IMR-90 (cell line): ENCODE measurements at regions not wholly inside any gene's neighbourhood (a gene's known extent, or its start where the extent isn't known, plus 50 kb on each side); places are given as distances from the start of the nearest gene placed in this dataset.

Experiments
- ATAC-seq: fragments of 200-7000 bp; cut with Tn5 transposase; 2 replicates; pipeline ENCODE4 v1.9.1; 2020; ENCODE audit warnings: low read depth, mild to moderate bottlenecking, moderate library complexity
- BruUV-seq: library from RNA; stranded (reverse); fragments of 400-500 nt; replicated peaks from 2 replicates; lab custom pipeline; 2021; lab: Mats Ljungman, UMichigan
- CTCF ChIA-PET: fragments of 300-600 bp; formaldehyde crosslinking; extraction: SDS; loops from one replicate; lab custom pipeline; 2021; ENCODE audit warnings: antibody characterized with exemption; lab: Yijun Ruan, JAX
- POLR2A ChIA-PET: fragments of 300-600 bp; sonication (Branson Sonifier 250); formaldehyde crosslinking; loops from one replicate; lab custom pipeline; 2022; ENCODE audit warnings: antibody characterized with exemption; ENCODE audit not compliant: unreplicated experiment; lab: Charles Lee
- DNase-seq: peaks from one replicate; pipeline ENCODE4 v3.0.0; 2013
- H2AFZ ChIP-seq: replicated peaks from 2 replicates; pipeline ENCODE3; 2013; ENCODE audit warnings: low read length, mild to moderate bottlenecking; ENCODE audit not compliant: poor library complexity
- H2AK5ac ChIP-seq: 2 replicates; pipeline ENCODE4 v1.6.1; 2013; ENCODE audit warnings: low read depth, low read length, inconsistent platforms
- H2AK9ac ChIP-seq: replicated peaks from 2 replicates; pipeline ENCODE3; 2013; ENCODE audit warnings: mild to moderate bottlenecking, low read depth, low read length, moderate library complexity; ENCODE audit not compliant: poor library complexity
- H2BK120ac ChIP-seq: 2 replicates; pipeline ENCODE4 v1.6.1; 2013; ENCODE audit warnings: low read depth, low read length, inconsistent platforms
- H2BK15ac ChIP-seq: 3 replicates; pipeline ENCODE4 v1.6.1; 2013; ENCODE audit warnings: low read depth, low read length, inconsistent platforms
- H2BK20ac ChIP-seq: 2 replicates; pipeline ENCODE4 v1.6.1; 2013; ENCODE audit warnings: low read depth, mild to moderate bottlenecking, inconsistent platforms, low read length, moderate library complexity
- H2BK5ac ChIP-seq: 2 replicates; pipeline ENCODE4 v1.6.1; 2013; ENCODE audit warnings: mild to moderate bottlenecking, low read depth, low read length, inconsistent platforms; ENCODE audit not compliant: poor library complexity, severe bottlenecking
- H3K14ac ChIP-seq: replicated peaks from 2 replicates; pipeline ENCODE4 v1.6.1; 2013; ENCODE audit warnings: low read depth, low read length, inconsistent platforms
- H3K18ac ChIP-seq: 2 replicates; pipeline ENCODE4 v1.6.1; 2013; ENCODE audit warnings: low read depth, low read length, control low read depth
- H3K23ac ChIP-seq: 2 replicates; pipeline ENCODE4 v1.6.1; 2013; ENCODE audit warnings: low read depth, low read length, inconsistent platforms
- H3K27ac ChIP-seq: 2 replicates; pipeline ENCODE4 v1.5.1; 2013; ENCODE audit warnings: mild to moderate bottlenecking, control low read depth, low read length; ENCODE audit not compliant: insufficient read depth
- H3K27me3 ChIP-seq: 2 replicates; pipeline ENCODE4 v1.6.1; 2013; ENCODE audit warnings: low read length; ENCODE audit not compliant: control insufficient read depth, insufficient read depth
- H3K36me3 ChIP-seq: 2 replicates; pipeline ENCODE4 v1.6.1; 2013; ENCODE audit warnings: low read length, mixed read lengths; ENCODE audit not compliant: control insufficient read depth, insufficient read depth
- H3K4ac ChIP-seq: 2 replicates; pipeline ENCODE4 v1.6.1; 2013; ENCODE audit warnings: low read depth, low read length, inconsistent platforms
- H3K4me1 ChIP-seq: 2 replicates; pipeline ENCODE4 v1.6.1; 2013; ENCODE audit warnings: low read length, mixed read lengths; ENCODE audit not compliant: control insufficient read depth, insufficient read depth
- H3K4me2 ChIP-seq: 2 replicates; pipeline ENCODE4 v1.6.1; 2013; ENCODE audit warnings: low read depth, mild to moderate bottlenecking, control low read depth, low read length, moderate library complexity
- H3K4me3 ChIP-seq: 2 replicates; pipeline ENCODE4 v1.5.1; 2013; ENCODE audit warnings: low read depth, mild to moderate bottlenecking, control low read depth, low read length, moderate library complexity; ENCODE audit not compliant: insufficient read depth
- H3K56ac ChIP-seq: 2 replicates; pipeline ENCODE4 v1.6.1; 2013; ENCODE audit warnings: low read length, inconsistent platforms; ENCODE audit not compliant: insufficient read depth; ENCODE audit errors: extremely low read depth
- H3K79me1 ChIP-seq, 2 experiments: 2 replicates each; pipeline ENCODE4 v1.6.1; 2013; ENCODE audit warnings: low read length in 2 of 2, inconsistent platforms in 1 of 2, low read depth in 1 of 2
- H3K9ac ChIP-seq: 2 replicates; pipeline ENCODE4 v1.6.1; 2013; ENCODE audit warnings: low read depth, low read length, control low read depth
- H3K9me1 ChIP-seq: 2 replicates; pipeline ENCODE4 v1.6.1; 2013; ENCODE audit warnings: low read length, inconsistent platforms; ENCODE audit not compliant: insufficient read depth
- H3K9me3 ChIP-seq: 2 replicates; pipeline ENCODE4 v1.6.1; 2013; ENCODE audit warnings: low read length; ENCODE audit not compliant: control insufficient read depth, insufficient read depth
- H4K20me1 ChIP-seq: 2 replicates; pipeline ENCODE4 v1.6.1; 2013; ENCODE audit warnings: low read length, inconsistent platforms; ENCODE audit not compliant: insufficient read depth
- H4K5ac ChIP-seq: 2 replicates; pipeline ENCODE4 v1.6.1; 2013; ENCODE audit warnings: mild to moderate bottlenecking, low read depth, low read length, control low read depth
- H4K8ac ChIP-seq, 2 experiments: 2 replicates each; pipeline ENCODE4 v1.6.1; 2013; ENCODE audit warnings: low read depth in 2 of 2, low read length in 2 of 2, control low read depth in 1 of 2, inconsistent platforms in 1 of 2
- H4K91ac ChIP-seq: 2 replicates; pipeline ENCODE4 v1.6.1; 2013; ENCODE audit warnings: low read depth, low read length, inconsistent platforms; ENCODE audit not compliant: insufficient read depth
- BHLHE40 ChIP-seq: fragments of 150-350 bp; IDR thresholded peaks from 2 replicates; pipeline ENCODE4 v1.6.1; 2016; ENCODE audit warnings: mild to moderate bottlenecking, low read depth, low read length
- CEBPB ChIP-seq: IDR thresholded peaks from 2 replicates; pipeline ENCODE4 v1.6.1; 2012; ENCODE audit warnings: low read depth, low read length, improper control_type of control experiment
- CHD1 ChIP-seq: IDR thresholded peaks from 2 replicates; pipeline ENCODE4 v1.6.1; 2012; ENCODE audit warnings: low read depth, low read length, improper control_type of control experiment
- ELK1 ChIP-seq: fragments of 150-350 bp; IDR thresholded peaks from 2 replicates; pipeline ENCODE4 v1.6.1; 2016; ENCODE audit warnings: low read depth, mild to moderate bottlenecking, low read length, moderate library complexity, borderline replicate concordance
- FOS ChIP-seq: fragments of 150-350 bp; IDR thresholded peaks from 2 replicates; pipeline ENCODE4 v1.6.1; 2016; ENCODE audit warnings: low read depth, low read length
- MAFK ChIP-seq: IDR thresholded peaks from 2 replicates; pipeline ENCODE4 v1.6.1; 2012; ENCODE audit warnings: low read depth, low read length, improper control_type of control experiment
- MAZ ChIP-seq: IDR thresholded peaks from 2 replicates; pipeline ENCODE4 v1.6.1; 2012; ENCODE audit warnings: low read depth, mild to moderate bottlenecking, low read length, improper control_type of control experiment, moderate library complexity, borderline replicate concordance
- MXI1 ChIP-seq: IDR thresholded peaks from 2 replicates; pipeline ENCODE4 v1.6.1; 2012; ENCODE audit warnings: low read depth, mild to moderate bottlenecking, low read length, moderate library complexity, borderline replicate concordance
- NFE2L2 ChIP-seq: fragments of 150-350 bp; IDR thresholded peaks from 2 replicates; pipeline ENCODE4 v1.6.1; 2016; ENCODE audit warnings: low read depth, mild to moderate bottlenecking, low read length
- POLR2A ChIP-seq: IDR thresholded peaks from 2 replicates; pipeline ENCODE4 v1.6.1; 2012; ENCODE audit warnings: mild to moderate bottlenecking, low read depth, low read length
- RAD21 ChIP-seq: IDR thresholded peaks from 2 replicates; pipeline ENCODE4 v1.6.1; 2012; ENCODE audit warnings: low read length, improper control_type of control experiment
- RCOR1 ChIP-seq: IDR thresholded peaks from 2 replicates; pipeline ENCODE4 v1.6.1; 2012; ENCODE audit warnings: mild to moderate bottlenecking, low read length, improper control_type of control experiment; ENCODE audit not compliant: insufficient replicate concordance
- RFX5 ChIP-seq: IDR thresholded peaks from 2 replicates; pipeline ENCODE4 v1.8.0; 2012; ENCODE audit warnings: low read depth, mild to moderate bottlenecking, low read length, moderate library complexity
- SMC3 ChIP-seq: fragments of 150-350 bp; IDR thresholded peaks from 2 replicates; pipeline ENCODE4 v1.6.1; 2016; ENCODE audit warnings: low read depth, mild to moderate bottlenecking, antibody characterized with exemption, low read length, moderate library complexity
- USF2 ChIP-seq: fragments of 150-350 bp; IDR thresholded peaks from 2 replicates; pipeline ENCODE4 v1.6.1; 2017; ENCODE audit warnings: mild to moderate bottlenecking, antibody characterized with exemption, low read length, low read depth
- WGBS, 2 experiments: methylation state at CpG; one replicate each; pipeline versions ENCODE4 v1.1.5 to v1.1.7; 2013; ENCODE audit warnings: missing lambda C conversion rate in 2 of 2; ENCODE audit not compliant: insufficient read length in 1 of 2; ENCODE audit errors: extremely low coverage in 2 of 2; 5-methylcytosine and 5-hydroxymethylcytosine counted together
- dilution Hi-C: fragments of 300-500 bp; cut with HindIII; formaldehyde crosslinking; loops from one replicate; pipeline ENCODE4 v1.14.3; 2018; ENCODE audit warnings: low sequenced_read_pairs; ENCODE audit not compliant: unreplicated experiment
- in situ Hi-C: fragments of 300-500 bp; cut with MboI; formaldehyde crosslinking; loops from 3 replicates; pipeline ENCODE4 v1.14.3; 2019; ENCODE audit warnings: low sequenced_read_pairs, inconsistent platforms, mixed read lengths
- intact Hi-C: fragments of 100-400 bp; cut with micrococcal nuclease; formaldehyde crosslinking; loops from 2 replicates; pipeline ENCODE4 v1.10.0; 2022
- TF ChIP-seq, protein P1 (sequence below): conservative IDR thresholded peaks from 2 replicates; pipeline ENCODE4 v1.5.1; 2012; ENCODE audit warnings: mild to moderate bottlenecking, low read depth, low read length, improper control_type of control experiment

DNA sequence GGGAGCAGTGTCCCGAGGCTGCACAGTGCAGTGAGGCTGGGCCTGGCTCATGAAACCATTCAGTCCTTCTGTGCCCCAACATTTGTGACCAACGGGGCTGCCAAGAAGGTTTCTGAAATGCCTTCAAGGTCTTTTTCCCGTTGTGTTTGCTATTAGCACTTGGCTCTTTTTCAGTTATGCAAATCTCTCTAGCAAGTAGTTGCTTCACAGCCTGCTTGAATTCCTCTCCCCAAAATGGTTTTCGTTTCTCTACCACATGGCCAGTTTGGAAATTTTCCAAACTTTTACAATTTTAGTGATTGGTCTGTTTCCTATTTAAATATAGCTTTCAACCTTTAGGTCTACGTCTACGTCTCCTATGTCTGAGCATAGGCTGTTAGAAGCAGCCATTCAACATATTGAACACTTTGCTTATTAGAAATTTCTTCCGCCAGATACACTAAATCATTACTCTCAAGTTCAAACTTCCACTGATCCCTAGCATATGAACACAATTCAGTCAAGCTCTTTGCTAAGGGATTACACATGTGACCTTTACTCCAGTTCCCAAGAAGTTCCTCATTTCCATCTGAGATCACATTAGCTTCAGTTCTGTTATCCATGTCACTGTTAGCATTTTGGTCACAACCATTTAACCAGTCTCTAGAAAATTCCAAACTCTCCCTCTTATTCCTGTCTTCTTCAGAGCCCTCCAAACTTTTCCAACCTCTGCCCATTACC, 901.8 kb downstream of the GLUD2 start:
- no peaks in the 10 kb centered on the region for H3K27me3 ChIP-seq
- H4K20me1 ChIP-seq = no peaks in the 10 kb centered on the region
- no peak overlapping the region for H3K56ac ChIP-seq
- H2BK15ac ChIP-seq = no peak overlapping the region
- no TSS peak for BruUV-seq
- ATAC-seq = no peak
- H2AK5ac ChIP-seq = no peak overlapping the region
- in situ Hi-C loops = no loop called here
- no peaks in the 10 kb centered on the region for H3K4me1 ChIP-seq
- no peak overlapping the region for H3K4me2 ChIP-seq
- WGBS, 2 experiments = 40% methylated on average over 4 of the region's 7 CpGs; no CpG with 5 or more reads in 1 of the 2 experiments
- intact Hi-C loops = no loop called here
- no peak overlapping the region for H2BK120ac ChIP-seq
- no peak overlapping the region for H2AK9ac ChIP-seq
- H3K18ac ChIP-seq = no peak overlapping the region
- no peak overlapping the region for H4K5ac ChIP-seq
- POLR2A ChIA-PET = no interaction called here
- H3K14ac ChIP-seq = no peak overlapping the region
- H3K9me1 ChIP-seq = no peaks in the 10 kb centered on the region
- no peak overlapping the region for H3K4ac ChIP-seq
- no peaks in the 10 kb centered on the region for H3K9me3 ChIP-seq
- no peak overlapping the region for H4K8ac ChIP-seq
- H3K9ac ChIP-seq = no peak overlapping the region
- H2BK5ac ChIP-seq = no peak overlapping the region
- no peak overlapping the region for H2BK20ac ChIP-seq
- DNase-seq = no peak
- H2AFZ ChIP-seq = no peak overlapping the region
- TF ChIP-seq RCOR1 (no peak), FOS (no peak), RAD21 (no peak), MXI1 (no peak), ELK1 (no peak), CHD1 (no peak), USF2 (no peak), POLR2A (no peak), NFE2L2 (no peak), MAZ (no peak), SMC3 (no peak), CEBPB (no peak), RFX5 (no peak), MAFK (no peak), BHLHE40 (no peak)
- TF ChIP-seq, protein P1, sequence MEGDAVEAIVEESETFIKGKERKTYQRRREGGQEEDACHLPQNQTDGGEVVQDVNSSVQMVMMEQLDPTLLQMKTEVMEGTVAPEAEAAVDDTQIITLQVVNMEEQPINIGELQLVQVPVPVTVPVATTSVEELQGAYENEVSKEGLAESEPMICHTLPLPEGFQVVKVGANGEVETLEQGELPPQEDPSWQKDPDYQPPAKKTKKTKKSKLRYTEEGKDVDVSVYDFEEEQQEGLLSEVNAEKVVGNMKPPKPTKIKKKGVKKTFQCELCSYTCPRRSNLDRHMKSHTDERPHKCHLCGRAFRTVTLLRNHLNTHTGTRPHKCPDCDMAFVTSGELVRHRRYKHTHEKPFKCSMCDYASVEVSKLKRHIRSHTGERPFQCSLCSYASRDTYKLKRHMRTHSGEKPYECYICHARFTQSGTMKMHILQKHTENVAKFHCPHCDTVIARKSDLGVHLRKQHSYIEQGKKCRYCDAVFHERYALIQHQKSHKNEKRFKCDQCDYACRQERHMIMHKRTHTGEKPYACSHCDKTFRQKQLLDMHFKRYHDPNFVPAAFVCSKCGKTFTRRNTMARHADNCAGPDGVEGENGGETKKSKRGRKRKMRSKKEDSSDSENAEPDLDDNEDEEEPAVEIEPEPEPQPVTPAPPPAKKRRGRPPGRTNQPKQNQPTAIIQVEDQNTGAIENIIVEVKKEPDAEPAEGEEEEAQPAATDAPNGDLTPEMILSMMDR = no peak
- dilution Hi-C loops = no loop called here
- CTCF ChIA-PET = no interaction called here
- H3K36me3 ChIP-seq = no peaks in the 10 kb centered on the region
- H3K27ac ChIP-seq = no peak overlapping the region
- no peak overlapping the region for H4K91ac ChIP-seq
- no peaks in the 10 kb centered on the region for H3K79me1 ChIP-seq
- H3K23ac ChIP-seq = no peak overlapping the region
- no peak overlapping the region for H3K4me3 ChIP-seq
